GM18951 (cell line): ENCODE measurements at regions not wholly inside any gene's neighbourhood (a gene's known extent, or its start where the extent isn't known, plus 50 kb on each side); places are given as distances from the start of the nearest gene placed in this dataset.
"Not testable (repeated sequence)": the region's sequence is repeated elsewhere in the genome, so short reads cannot be mapped to it uniquely, and the experiment has no call there.

Experiments used
- POLR2A ChIP-seq: IDR thresholded peaks from 4 replicates; pipeline ENCODE4 v1.6.1; 2011; ENCODE audit warnings: mild to moderate bottlenecking; ENCODE audit not compliant: insufficient read length, insufficient read depth; ENCODE audit errors: extremely low read depth
- in situ Hi-C: fragments of 300-500 bp; cut with MboI; formaldehyde crosslinking; loops from one replicate; pipeline ENCODE4 v1.12.0; 2022; ENCODE audit warnings: low sequenced_read_pairs, mixed read lengths, inconsistent platforms; ENCODE audit not compliant: unreplicated experiment

- in situ Hi-C loops, result no loop called here
These were observed 121.0 kb downstream of the AKR1D1 start for GRCh38 chr7:138196971-138197896.

GRCh38 chr7:138204285-138204981 lies 128.2 kb downstream of the AKR1D1 start:
- in situ Hi-C loops, result no loop called here
- no peak for TF ChIP-seq POLR2A

More at GRCh38 chr7:138196971-138197896, 121.0 kb downstream of the AKR1D1 start:
- TF ChIP-seq POLR2A, result no peak

- in situ Hi-C loops, result no loop called here
- no peak for TF ChIP-seq POLR2A
These were observed 128.7 kb downstream of the AKR1D1 start for GRCh38 chr7:138204982-138205298.

- no peak for TF ChIP-seq POLR2A
- in situ Hi-C loops, result no loop called here
These were observed 129.4 kb downstream of the AKR1D1 start for GRCh38 chr7:138205614-138206150.

GRCh38 chr7:138207555-138207971 lies 131.3 kb downstream of the AKR1D1 start:
- in situ Hi-C loops, result no loop called here
- TF ChIP-seq POLR2A, result no peak

GRCh38 chr7:138208142-138208570 lies 131.9 kb downstream of the AKR1D1 start:
- no peak for TF ChIP-seq POLR2A
- in situ Hi-C loops, result no loop called here

- in situ Hi-C loops, result no loop called here
- TF ChIP-seq POLR2A, result no peak
These were observed 132.6 kb downstream of the AKR1D1 start for GRCh38 chr7:138208864-138209263.

- no peak for TF ChIP-seq POLR2A
- in situ Hi-C loops, result no loop called here
These were observed 136.1 kb downstream of the AKR1D1 start for GRCh38 chr7:138212314-138212713.

- TF ChIP-seq POLR2A, result no peak
- in situ Hi-C loops, result no loop called here
These were observed 138.7 kb downstream of the AKR1D1 start for GRCh38 chr7:138214926-138215325.

GRCh38 chr7:138220321-138220720 lies 144.1 kb downstream of the AKR1D1 start:
- in situ Hi-C loops, result not testable (repeated sequence)

- in situ Hi-C loops, result not testable (repeated sequence)
These were observed 145.1 kb downstream of the AKR1D1 start for GRCh38 chr7:138221388-138221787.

GRCh38 chr7:138223402-138223879 lies 147.2 kb downstream of the AKR1D1 start:
- in situ Hi-C loops, result no loop called here
- TF ChIP-seq POLR2A, result no peak

GRCh38 chr7:138226001-138226476 lies 149.8 kb downstream of the AKR1D1 start:
- TF ChIP-seq POLR2A, result no peak
- in situ Hi-C loops, result no loop called here

GRCh38 chr7:138226745-138227279 lies 150.6 kb downstream of the AKR1D1 start:
- TF ChIP-seq POLR2A, result no peak
- in situ Hi-C loops, result no loop called here

GRCh38 chr7:138228119-138228518 lies 151.9 kb downstream of the AKR1D1 start:
- in situ Hi-C loops, result no loop called here
- TF ChIP-seq POLR2A, result no peak
